Astrocyte (in vitro differentiated cells and primary cell): ENCODE measurements at regions not wholly inside any gene's neighbourhood (a gene's known extent, or its start where the extent isn't known, plus 50 kb on each side); places are given as distances from the start of the nearest gene placed in this dataset.

Source experiments
- DNase-seq: peaks from one replicate; pipeline ENCODE4 v3.0.0-alpha.2; 2010; ENCODE audit warnings: low read depth
- FAIRE-seq: peaks from 2 replicates; lab custom pipeline; 2011; peaks lifted over from hg19 to GRCh38; lab: Jason Lieb, UNC
- H2AFZ ChIP-seq: 2 replicates; pipeline ENCODE4 v1.6.0; 2012; ENCODE audit warnings: low read depth, low read length, inconsistent platforms
- H3K27ac ChIP-seq: 2 replicates; pipeline ENCODE4 v1.5.1; 2011; ENCODE audit warnings: low read depth, low read length, inconsistent platforms
- H3K27me3 ChIP-seq: 2 replicates; pipeline ENCODE4 v1.6.0; 2011; ENCODE audit warnings: low read length, inconsistent platforms; ENCODE audit not compliant: insufficient read depth
- H3K36me3 ChIP-seq: 2 replicates; pipeline ENCODE4 v1.5.1; 2011; ENCODE audit warnings: low read length, inconsistent platforms; ENCODE audit not compliant: insufficient read depth
- H3K4me1 ChIP-seq: 2 replicates; pipeline ENCODE4 v1.5.1; 2011; ENCODE audit warnings: low read length, inconsistent platforms; ENCODE audit not compliant: insufficient read depth
- H3K4me2 ChIP-seq: 2 replicates; pipeline ENCODE4 v1.6.0; 2012; ENCODE audit warnings: low read length, inconsistent platforms
- H3K4me3 ChIP-seq: 2 replicates; pipeline ENCODE4 v1.5.1; 2011; ENCODE audit warnings: low read depth, mild to moderate bottlenecking, low read length, inconsistent platforms; ENCODE audit not compliant: insufficient read depth
- H3K79me2 ChIP-seq: 2 replicates; pipeline ENCODE4 v1.6.0; 2012; ENCODE audit warnings: mild to moderate bottlenecking, low read length, inconsistent platforms; ENCODE audit not compliant: insufficient read depth
- H3K9ac ChIP-seq: 2 replicates; pipeline ENCODE4 v1.6.0; 2012; ENCODE audit warnings: mild to moderate bottlenecking, low read length, inconsistent platforms
- H3K9me3 ChIP-seq: 2 replicates; pipeline ENCODE4 v1.5.1; 2012; ENCODE audit warnings: low read depth, mild to moderate bottlenecking, low read length, inconsistent platforms; ENCODE audit not compliant: insufficient read depth
- H4K20me1 ChIP-seq: 2 replicates; pipeline ENCODE4 v1.6.0; 2012; ENCODE audit warnings: low read length, inconsistent platforms; ENCODE audit not compliant: insufficient read depth
- H3K27ac Mint-ChIP-seq: one replicate; pipeline ENCODE4 v1.8.0; 2021; ENCODE audit warnings: mild to moderate bottlenecking, mixed read lengths; ENCODE audit not compliant: unreplicated experiment
- H3K27me3 Mint-ChIP-seq: one replicate; pipeline ENCODE4 v1.8.0; 2021; ENCODE audit warnings: low read depth, mixed read lengths; ENCODE audit not compliant: unreplicated experiment
- H3K36me3 Mint-ChIP-seq: one replicate; pipeline ENCODE4 v1.8.0; 2021; ENCODE audit warnings: low read depth, mixed read lengths; ENCODE audit not compliant: unreplicated experiment
- H3K4me1 Mint-ChIP-seq: one replicate; pipeline ENCODE4 v1.8.0; 2021; ENCODE audit warnings: low read depth, mixed read lengths; ENCODE audit not compliant: unreplicated experiment
- H3K4me3 Mint-ChIP-seq: one replicate; pipeline ENCODE4 v1.8.0; 2021; ENCODE audit warnings: mild to moderate bottlenecking, moderate library complexity, mixed read lengths; ENCODE audit not compliant: unreplicated experiment
- H3K9me3 Mint-ChIP-seq: one replicate; pipeline ENCODE4 v1.8.0; 2021; ENCODE audit warnings: mild to moderate bottlenecking, mixed read lengths; ENCODE audit not compliant: unreplicated experiment
- EZH2 ChIP-seq: IDR thresholded peaks from 2 replicates; pipeline ENCODE4 v1.6.1; 2012; ENCODE audit warnings: mild to moderate bottlenecking, low read length, inconsistent platforms; ENCODE audit not compliant: insufficient read depth
- TF ChIP-seq, protein P1 (sequence below): IDR thresholded peaks from 2 replicates; pipeline ENCODE4 v1.5.1; 2011; ENCODE audit warnings: low read depth, mild to moderate bottlenecking, inconsistent platforms, low read length, moderate library complexity; ENCODE audit not compliant: insufficient read depth

DNA sequence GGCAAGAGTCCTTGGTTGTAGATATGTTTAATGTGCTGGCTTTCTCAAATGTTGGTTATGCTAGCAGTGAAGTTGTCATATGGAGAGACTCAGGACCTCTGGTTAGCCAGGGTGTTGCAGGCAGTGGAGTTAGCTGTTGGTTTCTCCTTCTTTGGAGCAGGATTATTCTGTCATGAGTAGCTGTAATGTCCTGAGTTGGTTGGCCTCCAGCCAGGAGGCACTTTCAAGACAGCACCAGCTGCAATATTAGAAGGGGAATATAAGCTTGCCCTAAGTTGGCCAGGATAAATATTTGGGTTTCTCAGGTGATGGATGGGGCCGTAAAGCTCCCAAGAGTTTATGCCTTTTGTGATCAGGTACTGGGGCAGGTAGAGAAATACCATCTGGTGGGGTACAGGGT, 65.5 kb downstream of the MSTN start:
- no peak for DNase-seq
- H3K9me3 Mint-ChIP-seq = peaks cover 20% of the 10 kb centered on the region
- no peak overlapping the region for H3K4me3 Mint-ChIP-seq
- Histone ChIP-seq H3K4me1 (no peaks in the 10 kb centered on the region), H3K9me3 (no peaks in the 10 kb centered on the region), H3K27me3 (no peaks in the 10 kb centered on the region), H3K4me2 (no peak overlapping the region), H3K27ac (no peak overlapping the region), H3K4me3 (no peak overlapping the region), H3K79me2 (no peaks in the 10 kb centered on the region), H4K20me1 (no peaks in the 10 kb centered on the region), H2AFZ (no peak overlapping the region), H3K36me3 (no peaks in the 10 kb centered on the region), H3K9ac (no peak overlapping the region)
- H3K27me3 Mint-ChIP-seq = no peaks in the 10 kb centered on the region
- no peak for FAIRE-seq
- TF ChIP-seq EZH2 = no peak
- TF ChIP-seq, protein P1, sequence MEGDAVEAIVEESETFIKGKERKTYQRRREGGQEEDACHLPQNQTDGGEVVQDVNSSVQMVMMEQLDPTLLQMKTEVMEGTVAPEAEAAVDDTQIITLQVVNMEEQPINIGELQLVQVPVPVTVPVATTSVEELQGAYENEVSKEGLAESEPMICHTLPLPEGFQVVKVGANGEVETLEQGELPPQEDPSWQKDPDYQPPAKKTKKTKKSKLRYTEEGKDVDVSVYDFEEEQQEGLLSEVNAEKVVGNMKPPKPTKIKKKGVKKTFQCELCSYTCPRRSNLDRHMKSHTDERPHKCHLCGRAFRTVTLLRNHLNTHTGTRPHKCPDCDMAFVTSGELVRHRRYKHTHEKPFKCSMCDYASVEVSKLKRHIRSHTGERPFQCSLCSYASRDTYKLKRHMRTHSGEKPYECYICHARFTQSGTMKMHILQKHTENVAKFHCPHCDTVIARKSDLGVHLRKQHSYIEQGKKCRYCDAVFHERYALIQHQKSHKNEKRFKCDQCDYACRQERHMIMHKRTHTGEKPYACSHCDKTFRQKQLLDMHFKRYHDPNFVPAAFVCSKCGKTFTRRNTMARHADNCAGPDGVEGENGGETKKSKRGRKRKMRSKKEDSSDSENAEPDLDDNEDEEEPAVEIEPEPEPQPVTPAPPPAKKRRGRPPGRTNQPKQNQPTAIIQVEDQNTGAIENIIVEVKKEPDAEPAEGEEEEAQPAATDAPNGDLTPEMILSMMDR = no peak
- H3K36me3 Mint-ChIP-seq = no peaks in the 10 kb centered on the region
- no peak overlapping the region for H3K27ac Mint-ChIP-seq
- H3K4me1 Mint-ChIP-seq = no peaks in the 10 kb centered on the region

DNA sequence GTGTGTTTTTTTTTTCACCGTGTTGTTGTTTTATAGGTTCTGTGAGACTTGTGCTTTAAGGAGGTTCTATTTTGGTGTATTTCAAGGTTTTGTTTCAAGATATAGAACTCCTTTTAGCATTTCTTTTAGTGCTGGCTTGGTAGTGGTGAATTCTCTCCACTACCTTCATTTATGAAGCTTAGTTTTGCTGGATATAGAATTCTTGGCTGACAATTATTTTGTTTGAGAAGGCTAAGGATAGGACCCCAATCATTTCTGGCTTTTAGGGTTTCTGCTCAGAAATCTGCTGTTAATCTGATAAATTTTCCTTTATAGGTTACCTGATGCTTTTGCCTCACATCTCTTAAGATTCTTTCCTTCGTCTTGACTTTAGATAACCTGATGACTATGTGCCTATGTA, 66.8 kb downstream of the MSTN start:
- FAIRE-seq (no peak), DNase-seq (no peak)
- no peak overlapping the region for H3K4me3 ChIP-seq
- no peaks in the 10 kb centered on the region for H3K36me3 ChIP-seq
- no peak for TF ChIP-seq EZH2
- TF ChIP-seq, protein P1 = no peak
- no peak overlapping the region for H3K27ac ChIP-seq
- H3K27me3 Mint-ChIP-seq = no peaks in the 10 kb centered on the region
- no peaks in the 10 kb centered on the region for H4K20me1 ChIP-seq
- no peak overlapping the region for H3K4me2 ChIP-seq
- H3K4me1 Mint-ChIP-seq = no peaks in the 10 kb centered on the region
- no peak overlapping the region for H3K27ac Mint-ChIP-seq
- H3K9me3 ChIP-seq = no peaks in the 10 kb centered on the region
- no peaks in the 10 kb centered on the region for H3K79me2 ChIP-seq
- H3K9me3 Mint-ChIP-seq = peaks cover 20% of the 10 kb centered on the region
- no peaks in the 10 kb centered on the region for H3K27me3 ChIP-seq
- H3K4me1 ChIP-seq = no peaks in the 10 kb centered on the region
- no peak overlapping the region for H3K9ac ChIP-seq
- no peak overlapping the region for H2AFZ ChIP-seq
- no peaks in the 10 kb centered on the region for H3K36me3 Mint-ChIP-seq
- H3K4me3 Mint-ChIP-seq = no peak overlapping the region

DNA sequence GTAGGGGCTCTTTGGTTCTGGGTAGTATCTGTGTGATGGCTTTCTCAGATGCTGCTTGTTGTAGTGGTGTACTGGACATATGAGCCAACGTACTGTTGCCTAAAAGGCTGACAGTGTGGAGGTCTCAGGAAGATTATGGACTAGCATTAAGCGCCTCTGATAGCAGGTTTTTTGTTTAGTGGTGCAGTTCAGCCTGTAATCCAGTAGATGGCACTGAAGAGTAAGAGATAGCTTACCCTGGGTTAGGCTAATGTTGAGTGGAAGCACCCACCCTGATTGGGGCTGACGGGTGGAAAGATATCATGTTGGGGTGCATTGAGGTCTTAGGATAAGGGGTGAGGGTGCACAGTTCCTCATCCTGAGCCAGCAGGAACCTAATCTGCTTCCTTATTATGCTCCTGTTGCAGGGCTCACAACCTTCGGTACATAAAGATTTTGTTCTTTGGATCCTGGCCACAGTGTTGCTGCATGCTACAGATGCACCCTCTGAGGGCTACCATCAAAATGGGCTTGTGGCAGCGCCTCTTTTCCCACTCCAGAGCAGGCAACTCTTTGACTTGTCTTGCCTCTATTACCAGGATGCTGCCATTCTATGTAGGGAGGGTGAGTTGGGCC, 79.6 kb downstream of the MSTN start:
- FAIRE-seq = no peak

More for the DNA sequence above, 79.6 kb downstream of the MSTN start:
- H3K4me3 ChIP-seq = no peak overlapping the region
- no peak overlapping the region for H3K4me2 ChIP-seq
- Mint-ChIP-seq H3K36me3 (no peaks in the 10 kb centered on the region), H3K4me3 (no peak overlapping the region), H3K27ac (no peak overlapping the region), H3K27me3 (no peaks in the 10 kb centered on the region), H3K4me1 (no peaks in the 10 kb centered on the region), H3K9me3 (peaks cover 23% of the 10 kb centered on the region)
- no peaks in the 10 kb centered on the region for H4K20me1 ChIP-seq
- no peaks in the 10 kb centered on the region for H3K79me2 ChIP-seq
- H3K4me1 ChIP-seq = no peaks in the 10 kb centered on the region
- no peak overlapping the region for H2AFZ ChIP-seq
- TF ChIP-seq, protein P1 = peak; percentile 54
- no peak for TF ChIP-seq EZH2
- H3K27ac ChIP-seq = no peak overlapping the region
- no peaks in the 10 kb centered on the region for H3K36me3 ChIP-seq
- no peaks in the 10 kb centered on the region for H3K27me3 ChIP-seq
- no peak for DNase-seq
- H3K9ac ChIP-seq = no peak overlapping the region
- H3K9me3 ChIP-seq = peaks cover 7% of the 10 kb centered on the region
